GM23248 (cell line): ENCODE measurements at regions not wholly inside any gene's neighbourhood (a gene's known extent, or its start where the extent isn't known, plus 50 kb on each side); places are given as distances from the start of the nearest gene placed in this dataset.

Experiments used
- EZH2 ChIP-seq: fragments of 200-600 bp; sonication (generic); IDR thresholded peaks from 2 replicates; pipeline ENCODE4 v1.6.1; 2018; ENCODE audit warnings: antibody characterized with exemption, mild to moderate bottlenecking; ENCODE audit not compliant: insufficient read depth, poor library complexity, severe bottlenecking
- EZH2phosphoT487 ChIP-seq: fragments of 200-600 bp; sonication (generic); IDR thresholded peaks from 2 replicates; pipeline ENCODE4 v1.6.1; 2018; ENCODE audit warnings: antibody characterized with exemption, moderate library complexity, mild to moderate bottlenecking, low read depth; ENCODE audit not compliant: insufficient read depth

DNA sequence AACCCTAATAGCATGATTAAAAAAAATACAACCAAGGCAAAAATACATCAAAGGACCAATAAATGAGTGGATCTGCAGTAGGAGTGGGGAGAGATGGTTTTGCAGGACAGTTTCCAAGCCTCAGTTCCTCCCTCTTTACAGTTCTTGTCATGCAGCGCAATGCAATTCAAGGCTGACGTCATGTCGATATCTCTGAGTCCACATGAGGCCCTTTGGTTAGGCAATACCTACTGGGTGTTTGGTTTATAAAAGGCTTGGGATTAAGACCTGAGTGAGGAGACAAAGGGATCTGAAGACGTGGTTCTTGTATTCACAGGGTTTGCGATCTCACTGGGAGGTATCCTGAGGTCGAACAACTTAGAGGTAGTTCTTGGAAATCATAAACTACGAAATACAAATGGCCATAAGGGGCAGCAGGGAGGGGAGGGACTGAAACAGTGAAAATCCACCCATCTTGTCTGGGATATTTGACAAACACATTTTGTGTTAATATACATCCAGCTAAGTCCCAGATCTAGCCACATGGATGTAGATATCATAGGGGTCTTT, 441.0 kb downstream of the FUT8 start:
- TF ChIP-seq EZH2phosphoT487 = no peak
- no peak for TF ChIP-seq EZH2
